H1 (cell line): ENCODE measurements at regions not wholly inside any gene's neighbourhood (a gene's known extent, or its start where the extent isn't known, plus 50 kb on each side); places are given as distances from the start of the nearest gene placed in this dataset.

ENCODE experiments used
- CTCF ChIA-PET: fragments of 300-600 bp; sonication (Branson Sonifier 250); formaldehyde crosslinking; loops from one replicate; lab custom pipeline; 2021; ENCODE audit not compliant: partially characterized antibody; lab: Charles Lee
- POLR2A ChIA-PET: fragments of 300-600 bp; sonication (Branson Sonifier 250); formaldehyde crosslinking; loops from one replicate; lab custom pipeline; 2021; ENCODE audit warnings: inconsistent platforms; ENCODE audit not compliant: partially characterized antibody; lab: Charles Lee
- DNase-seq, 2 experiments: peaks; one replicate each; pipeline versions ENCODE4 v3.0.0 to v3.0.0-alpha.2; 2010 to 2022; ENCODE audit warnings: low spot score in 2 of 2, low read depth in 1 of 2, mixed read lengths in 1 of 2
- FAIRE-seq: peaks from 2 replicates; lab custom pipeline; 2011; peaks lifted over from hg19 to GRCh38; lab: Jason Lieb, UNC
- H2AFZ ChIP-seq: 2 replicates; pipeline ENCODE4 v1.8.1; 2012; ENCODE audit warnings: low read length, inconsistent platforms
- H2AK5ac ChIP-seq: 2 replicates; pipeline ENCODE4 v1.6.1; 2013; ENCODE audit warnings: low read depth, low read length
- H2BK120ac ChIP-seq: replicated peaks from 2 replicates; pipeline ENCODE3; 2013; ENCODE audit warnings: low read depth, low read length, inconsistent platforms
- H2BK12ac ChIP-seq: 2 replicates; pipeline ENCODE4 v1.6.1; 2013; ENCODE audit warnings: low read depth, low read length
- H2BK15ac ChIP-seq: 2 replicates; pipeline ENCODE4 v1.6.1; 2013; ENCODE audit warnings: low read length
- H2BK20ac ChIP-seq: 2 replicates; pipeline ENCODE4 v1.6.1; 2013; ENCODE audit warnings: low read length
- H2BK5ac ChIP-seq: 2 replicates; pipeline ENCODE4 v1.6.1; 2013; ENCODE audit warnings: low read depth, low read length
- H3K14ac ChIP-seq: 2 replicates; pipeline ENCODE4 v1.6.1; 2013; ENCODE audit warnings: inconsistent platforms; ENCODE audit not compliant: insufficient read length
- H3K18ac ChIP-seq: 2 replicates; pipeline ENCODE4 v1.6.1; 2013; ENCODE audit warnings: low read length; ENCODE audit errors: extremely low read depth
- H3K23ac ChIP-seq: 2 replicates; pipeline ENCODE4 v1.6.1; 2013; ENCODE audit warnings: inconsistent platforms; ENCODE audit not compliant: insufficient read length
- H3K23me2 ChIP-seq: 2 replicates; pipeline ENCODE4 v1.6.1; 2013; ENCODE audit warnings: low read depth, low read length
- H3K27ac ChIP-seq: 2 replicates; pipeline ENCODE4 v1.6.1; 2011; ENCODE audit warnings: low read depth, low read length, inconsistent platforms
- H3K27me3 ChIP-seq, 4 experiments: replicated peaks in 1 of 4; 1 replicate in 1 of 4; 2 replicates in 3 of 4; pipeline versions ENCODE4 v1.6.1 to v1.8.1; 2011 to 2013; ENCODE audit warnings: low read length in 3 of 4, mild to moderate bottlenecking in 3 of 4, inconsistent platforms in 2 of 4, mixed read lengths in 2 of 4, moderate library complexity in 1 of 4; ENCODE audit not compliant: control insufficient read depth in 3 of 4, insufficient read depth in 3 of 4; ENCODE audit errors: extremely low read depth in 1 of 4
- H3K36me3 ChIP-seq, 4 experiments: 2 replicates each; pipeline versions ENCODE4 v1.6.1 to v1.8.1; 2011 to 2013; ENCODE audit warnings: mild to moderate bottlenecking in 4 of 4, low read length in 3 of 4, moderate library complexity in 2 of 4, control low read depth in 1 of 4, inconsistent platforms in 1 of 4; ENCODE audit not compliant: insufficient read depth in 4 of 4, control insufficient read depth in 2 of 4
- H3K4ac ChIP-seq: replicated peaks from 2 replicates; pipeline ENCODE3; 2013; ENCODE audit warnings: low read length, low read depth, mixed read lengths, inconsistent platforms; ENCODE audit not compliant: insufficient read length
- H3K4me1 ChIP-seq, 4 experiments: replicated peaks in 1 of 4; 1 replicate in 1 of 4; 2 replicates in 3 of 4; pipeline versions ENCODE4 v1.6.1 to v1.8.1; 2011 to 2013; ENCODE audit warnings: low read length in 3 of 4, inconsistent platforms in 2 of 4, mixed read lengths in 1 of 4; ENCODE audit not compliant: insufficient read depth in 4 of 4, control insufficient read depth in 3 of 4
- H3K4me2 ChIP-seq, 2 experiments: 2 replicates each; pipeline versions ENCODE4 v1.6.1 to v1.8.1; 2011 to 2013; ENCODE audit warnings: low read depth in 2 of 2, low read length in 2 of 2, control low read depth in 1 of 2, inconsistent platforms in 1 of 2, mild to moderate bottlenecking in 1 of 2; ENCODE audit not compliant: insufficient read depth in 1 of 2
- H3K4me3 ChIP-seq, 4 experiments: fragments of 200-600, 300-600 bp in 1 of 4; sonication (generic), shearing (Covaris generic), sonication (Bioruptor Twin) in 1 of 4; 2 replicates each; pipeline versions ENCODE4 v1.5.1 to v1.8.1; 2011 to 2016; ENCODE audit warnings: low read length in 4 of 4, low read depth in 3 of 4, control low read depth in 2 of 4, inconsistent platforms in 2 of 4, mild to moderate bottlenecking in 2 of 4, mixed read lengths in 1 of 4, moderate library complexity in 1 of 4; ENCODE audit not compliant: insufficient read depth in 2 of 4; ENCODE audit errors: extremely low read depth in 1 of 4
- H3K56ac ChIP-seq: replicated peaks from 2 replicates; pipeline ENCODE3; 2013; ENCODE audit warnings: low read depth, mild to moderate bottlenecking, mixed read lengths, low read length, inconsistent platforms; ENCODE audit not compliant: insufficient read length
- H3K79me1 ChIP-seq: 2 replicates; pipeline ENCODE4 v1.6.1; 2013; ENCODE audit warnings: low read depth, low read length, control low read depth
- H3K79me2 ChIP-seq, 2 experiments: 2 replicates each; pipeline versions ENCODE4 v1.6.1 to v1.8.1; 2012 to 2013; ENCODE audit warnings: low read length in 2 of 2, mild to moderate bottlenecking in 2 of 2, inconsistent platforms in 1 of 2; ENCODE audit not compliant: insufficient read depth in 2 of 2, control insufficient read depth in 1 of 2
- H3K9ac ChIP-seq, 4 experiments: replicated peaks in 1 of 4; 1 replicate in 1 of 4; 2 replicates in 3 of 4; pipeline versions ENCODE4 v1.6.1 to v1.8.1; 2011 to 2013; ENCODE audit warnings: low read depth in 3 of 4, low read length in 3 of 4, control low read depth in 2 of 4, mild to moderate bottlenecking in 2 of 4, moderate library complexity in 2 of 4, inconsistent platforms in 1 of 4; ENCODE audit errors: extremely low read depth in 1 of 4
- H3K9me3 ChIP-seq, 2 experiments: 2 replicates each; pipeline versions ENCODE4 v1.6.1 to v1.8.1; 2012 to 2013; ENCODE audit warnings: mild to moderate bottlenecking in 2 of 2, moderate library complexity in 2 of 2, control low read depth in 1 of 2, inconsistent platforms in 1 of 2, low read depth in 1 of 2, low read length in 1 of 2, mixed read lengths in 1 of 2; ENCODE audit not compliant: insufficient read depth in 2 of 2
- H4K20me1 ChIP-seq, 2 experiments: replicated peaks in 1 of 2; 2 replicates each; pipeline versions ENCODE3 to v1.8.1; 2011 to 2013; ENCODE audit warnings: inconsistent platforms in 2 of 2, low read length in 2 of 2, mild to moderate bottlenecking in 1 of 2; ENCODE audit not compliant: insufficient read depth in 2 of 2, control insufficient read depth in 1 of 2
- H4K5ac ChIP-seq: 2 replicates; pipeline ENCODE4 v1.6.1; 2013; ENCODE audit warnings: low read length, low read depth, mixed read lengths, inconsistent platforms; ENCODE audit not compliant: insufficient read length
- H4K8ac ChIP-seq: 2 replicates; pipeline ENCODE4 v1.8.0; 2013; ENCODE audit warnings: mild to moderate bottlenecking, moderate library complexity, low read length, inconsistent platforms; ENCODE audit not compliant: insufficient read depth; ENCODE audit errors: extremely low read depth
- H4K91ac ChIP-seq: replicated peaks from 2 replicates; pipeline ENCODE3; 2013; ENCODE audit warnings: low read length, mixed read lengths, inconsistent platforms; ENCODE audit not compliant: insufficient read length
- ASH2L ChIP-seq: fragments of 200-600, 300-600 bp; sonication (generic); IDR thresholded peaks from one replicate; pipeline ENCODE4 v1.7.1; 2017; ENCODE audit warnings: low read length
- ATF2 ChIP-seq: IDR thresholded peaks from 2 replicates; pipeline ENCODE4 v1.6.1; 2012; ENCODE audit warnings: low read length, inconsistent platforms
- GTF2F1 ChIP-seq: IDR thresholded peaks from 2 replicates; pipeline ENCODE4 v1.6.1; 2012; ENCODE audit warnings: low read depth, low read length, improper control_type of control experiment, borderline replicate concordance
- MAFK ChIP-seq: IDR thresholded peaks from 2 replicates; pipeline ENCODE4 v1.6.1; 2012; ENCODE audit warnings: low read depth, mild to moderate bottlenecking, improper control_type of control experiment, low read length
- ZNF274 ChIP-seq: IDR thresholded peaks from 2 replicates; pipeline ENCODE4 v1.7.0; 2012; ENCODE audit warnings: low read length, borderline replicate concordance; ENCODE audit errors: extremely low read depth
- WGBS, 2 experiments: shearing (Covaris generic) in 1 of 2; methylation state at CpG; one replicate each; pipeline versions ENCODE4 v1.1.6 to v1.1.7; 2013 to 2015; ENCODE audit warnings: low lambda C conversion rate in 2 of 2, mixed read lengths in 2 of 2, inconsistent platforms in 1 of 2, low coverage in 1 of 2, missing lambda C conversion rate in 1 of 2; ENCODE audit not compliant: insufficient replicate concordance in 2 of 2, insufficient coverage in 1 of 2, insufficient read length in 1 of 2; ENCODE audit errors: extremely low coverage in 1 of 2, missing lambda C conversion rate in 1 of 2; 5-methylcytosine and 5-hydroxymethylcytosine counted together
- TF ChIP-seq, protein P1 (sequence below): IDR thresholded peaks from 2 replicates; pipeline ENCODE4 v1.6.1; 2012; ENCODE audit warnings: inconsistent platforms

GRCh38 chr13:84686458-84686857 lies 804.2 kb upstream of the SLITRK1 start:
- TF ChIP-seq ASH2L (no peak), ATF2 (no peak), ZNF274 (no peak), GTF2F1 (no peak), MAFK (no peak)
- TF ChIP-seq, protein P1, sequence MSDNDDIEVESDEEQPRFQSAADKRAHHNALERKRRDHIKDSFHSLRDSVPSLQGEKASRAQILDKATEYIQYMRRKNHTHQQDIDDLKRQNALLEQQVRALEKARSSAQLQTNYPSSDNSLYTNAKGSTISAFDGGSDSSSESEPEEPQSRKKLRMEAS, result no peak
- POLR2A ChIA-PET, result no interaction called here
- H3K18ac ChIP-seq, result no peak overlapping the region
- no peaks in the 10 kb centered on the region for H3K79me1 ChIP-seq
- H2BK15ac ChIP-seq, result no peak overlapping the region
- no peak overlapping the region for H2BK12ac ChIP-seq
- H3K79me2 ChIP-seq, result no peaks in the 10 kb centered on the region
- H3K36me3 ChIP-seq, result no peaks in the 10 kb centered on the region
- H3K4me3 ChIP-seq, result no peak overlapping the region
- H4K91ac ChIP-seq, result no peak overlapping the region
- no peak overlapping the region for H3K9ac ChIP-seq
- H2AFZ ChIP-seq, result no peak overlapping the region
- no peak overlapping the region for H3K23ac ChIP-seq
- H4K20me1 ChIP-seq, result no peaks in the 10 kb centered on the region
- no peaks in the 10 kb centered on the region for H3K27me3 ChIP-seq
- CTCF ChIA-PET, result no interaction called here
- H3K23me2 ChIP-seq, result no peaks in the 10 kb centered on the region
- no peak overlapping the region for H3K14ac ChIP-seq
- no peaks in the 10 kb centered on the region for H3K4me1 ChIP-seq
- no peak for DNase-seq
- no peaks in the 10 kb centered on the region for H3K9me3 ChIP-seq
- H3K27ac ChIP-seq, result no peak overlapping the region
- no peak overlapping the region for H2AK5ac ChIP-seq
- 100% methylated on average over 1 of the region's 1 CpG; no CpG with 5 or more reads in 1 of the 2 experiments for whole genome bisulfite sequencing, 2 experiments
- no peak overlapping the region for H3K4me2 ChIP-seq
- no peak overlapping the region for H2BK120ac ChIP-seq
- no peak overlapping the region for H3K56ac ChIP-seq
- no peak overlapping the region for H3K4ac ChIP-seq
- no peak overlapping the region for H4K5ac ChIP-seq
- H2BK5ac ChIP-seq, result no peak overlapping the region
- FAIRE-seq, result no peak
- H2BK20ac ChIP-seq, result no peak overlapping the region
- no peak overlapping the region for H4K8ac ChIP-seq
